HG02938 (cell line): ENCODE measurements at regions not wholly inside any gene's neighbourhood (a gene's known extent, or its start where the extent isn't known, plus 50 kb on each side); places are given as distances from the start of the nearest gene placed in this dataset.

ENCODE experiments used
- ATAC-seq: cut with Tn5 transposase; IDR thresholded peaks from one replicate; pipeline ENCODE4 v1.9.1; 2021; ENCODE audit warnings: mild to moderate bottlenecking, moderate library complexity; ENCODE audit not compliant: unreplicated experiment

DNA sequence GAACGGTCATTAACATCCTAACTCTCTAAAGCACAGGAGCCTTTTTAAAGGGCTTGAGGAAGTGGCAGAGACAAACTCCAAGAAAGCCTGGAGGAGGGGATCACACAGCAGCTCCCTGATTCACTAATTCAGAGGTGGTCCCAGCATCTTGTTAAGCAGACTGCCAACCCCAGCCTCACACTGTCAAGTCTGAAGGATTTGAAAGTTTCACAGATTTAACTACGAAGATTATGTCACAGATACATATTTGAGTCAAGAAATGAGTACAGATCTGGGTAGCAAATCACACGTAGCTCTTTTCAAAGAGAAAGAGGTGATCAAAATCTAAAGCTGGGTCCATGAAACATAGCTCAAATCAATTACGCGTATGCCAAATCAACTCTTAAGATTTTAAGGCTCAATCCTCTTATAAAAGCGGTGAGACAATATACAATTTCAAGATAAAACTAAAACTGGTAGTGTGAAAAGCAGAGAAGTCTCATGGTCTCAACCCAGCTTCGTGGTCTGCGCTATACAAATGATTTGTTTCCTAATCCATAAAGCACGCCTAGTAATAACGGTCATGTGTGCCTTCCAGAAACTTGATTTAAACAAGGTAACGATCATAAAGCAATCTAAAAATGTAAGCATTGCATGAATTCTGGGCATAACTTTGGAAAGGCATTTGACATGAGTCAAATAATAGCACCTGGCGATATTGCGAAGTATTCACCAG is 229.9 kb upstream of the MKLN1 start:
- no peak for ATAC-seq

DNA sequence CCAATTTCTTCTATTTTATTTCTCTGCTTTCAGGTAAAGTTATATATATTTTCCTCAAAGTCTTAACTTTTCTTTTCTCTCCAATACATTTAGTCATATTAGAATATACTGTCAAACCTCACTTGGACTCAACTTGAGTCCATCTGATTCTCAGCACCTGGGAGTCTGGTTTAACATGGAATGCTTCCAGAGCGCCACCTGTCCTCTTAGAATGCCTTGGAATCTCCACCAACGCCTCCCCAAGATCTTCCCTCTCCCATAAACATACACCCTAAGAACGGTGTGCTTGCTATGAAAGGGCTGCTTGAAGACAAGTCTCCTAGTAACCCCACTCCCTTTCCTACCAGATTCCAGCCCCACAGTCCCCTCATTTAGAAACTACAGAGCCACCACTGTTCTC is 229.1 kb upstream of the MKLN1 start:
- ATAC-seq, result no peak

DNA sequence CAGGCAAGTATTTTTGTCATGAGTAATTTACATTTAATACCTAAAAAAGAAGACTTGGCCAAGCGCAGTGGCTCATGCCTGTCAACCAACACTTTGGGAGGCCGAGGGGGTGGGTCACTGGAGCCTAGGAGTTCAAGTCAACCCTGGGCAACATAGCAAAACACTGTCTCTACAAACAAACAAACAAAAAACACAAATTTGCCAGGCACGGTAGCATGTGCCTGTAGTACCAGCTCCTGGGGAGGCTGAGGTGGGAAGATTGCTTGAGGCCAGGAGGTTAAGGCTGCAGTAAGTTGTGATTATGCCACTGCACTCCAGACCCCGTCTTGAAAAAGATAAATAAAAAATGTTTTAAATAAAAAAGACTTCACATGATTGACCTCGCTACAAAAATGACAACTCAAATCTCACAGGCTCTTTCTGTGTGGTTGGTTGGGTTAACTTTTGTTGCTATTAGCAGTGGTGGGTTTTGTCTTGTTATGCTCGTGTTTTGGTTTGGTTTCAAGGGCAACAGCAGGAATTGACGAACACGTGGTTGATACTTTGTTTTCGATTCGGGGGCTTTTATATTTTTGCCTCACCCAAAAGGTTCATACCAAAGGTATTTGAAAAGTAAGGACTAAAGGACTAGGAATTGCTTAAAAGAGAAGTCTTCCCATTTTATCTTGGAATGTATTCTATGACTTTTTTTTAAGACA is 227.2 kb upstream of the MKLN1 start:
- no peak for ATAC-seq

DNA sequence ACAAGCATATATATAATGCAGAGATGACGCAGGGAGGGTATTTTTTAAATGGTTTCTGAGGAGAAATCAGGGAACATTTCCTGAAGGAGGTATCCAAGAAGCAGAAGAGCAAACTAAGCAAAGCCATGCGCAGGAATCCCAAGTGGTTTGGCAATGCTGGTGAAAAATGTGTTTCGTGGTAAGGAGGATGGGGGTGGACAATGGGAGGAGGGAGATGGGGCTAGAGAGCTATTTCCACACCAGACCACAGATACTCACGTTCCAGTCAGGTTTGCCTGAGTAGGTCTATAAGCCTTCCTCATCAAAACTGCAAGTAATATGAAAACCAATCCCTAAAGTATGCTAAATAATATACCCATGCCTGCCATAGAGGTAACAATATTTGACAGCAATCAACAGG is 223.7 kb upstream of the MKLN1 start:
- ATAC-seq, result no peak

DNA sequence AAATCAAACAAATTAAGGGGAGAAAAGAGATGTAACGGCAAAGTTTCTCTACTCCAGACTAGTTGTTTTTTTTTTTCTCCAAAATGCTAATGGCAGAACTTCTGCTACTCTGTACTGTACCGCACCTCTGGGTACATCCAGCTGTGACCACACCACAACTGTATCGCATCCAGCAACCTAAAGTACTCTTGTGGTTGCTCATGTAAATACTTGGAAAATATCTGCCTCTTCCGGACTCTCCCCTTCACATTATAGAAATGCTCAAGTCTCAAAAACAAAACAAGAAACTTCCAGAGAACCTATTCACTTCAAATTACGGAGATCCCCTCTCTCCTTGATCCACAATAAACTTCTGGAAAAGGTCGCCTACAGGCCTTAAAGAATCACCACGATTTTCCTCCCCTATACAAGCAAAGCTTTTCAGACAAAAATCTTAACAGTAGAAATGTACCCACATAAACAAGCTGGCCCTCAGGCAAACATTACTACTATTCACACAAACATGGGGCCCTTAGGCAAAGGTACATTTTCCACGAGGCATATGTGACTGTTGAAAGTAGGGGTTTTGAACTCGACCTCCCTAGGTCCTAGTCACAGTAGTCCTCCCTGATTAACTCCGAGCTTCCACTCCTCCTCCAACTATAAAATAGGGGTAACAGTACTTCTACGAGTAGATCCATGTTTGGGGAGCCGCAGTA is 222.9 kb upstream of the MKLN1 start:
- ATAC-seq, result no peak

- no peak for ATAC-seq
These were observed 222.3 kb upstream of the MKLN1 start for GRCh38 chr7:131105294-131105798.

GRCh38 chr7:131105799-131106680 is 221.6 kb upstream of the MKLN1 start:
- peak; percentile 19 for ATAC-seq

GRCh38 chr7:131106681-131107336 is 220.9 kb upstream of the MKLN1 start:
- no peak for ATAC-seq

DNA sequence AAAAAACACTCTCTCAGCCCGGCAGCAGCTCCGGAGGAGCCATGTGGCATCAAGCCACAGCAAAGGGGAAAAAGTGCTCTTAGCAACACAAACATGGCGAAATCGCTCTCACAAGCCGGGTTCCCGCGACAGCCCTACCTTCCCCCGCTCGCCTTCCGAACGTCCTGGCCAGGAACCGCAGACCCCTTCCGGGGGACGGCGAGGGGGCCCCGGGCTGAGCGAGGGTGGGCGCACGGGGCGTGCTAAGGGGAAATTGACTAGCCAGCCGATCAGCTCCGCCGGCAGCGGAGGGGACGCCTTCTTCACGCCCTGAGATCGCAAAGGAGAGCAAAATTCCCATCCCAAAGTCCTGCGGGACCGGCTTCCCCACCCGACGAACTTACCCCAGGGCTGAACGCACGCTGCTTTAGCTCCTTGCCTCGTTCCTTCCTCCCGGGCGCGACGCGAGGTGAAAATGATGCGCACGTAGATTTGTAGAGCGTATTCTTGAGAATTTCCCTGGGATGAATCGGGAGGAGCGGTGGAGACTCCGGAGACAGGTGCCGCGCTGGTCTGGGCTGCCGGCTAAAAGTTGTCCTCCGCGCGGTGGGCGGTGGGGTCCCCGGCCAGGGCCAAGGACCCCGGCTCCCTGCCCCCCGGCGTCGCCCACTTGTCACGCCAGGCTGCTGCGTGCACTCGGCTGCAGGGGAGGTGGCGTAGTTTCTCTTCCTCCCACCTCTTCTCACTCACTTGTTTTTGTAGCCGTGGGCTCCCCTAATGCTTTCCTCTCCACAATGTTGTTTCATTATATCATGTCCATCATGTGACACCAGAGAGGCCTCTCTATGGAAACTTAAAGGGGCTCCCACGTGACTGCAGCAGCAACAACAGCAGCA is 220.1 kb upstream of the MKLN1 start:
- peak; percentile 47 for ATAC-seq

DNA sequence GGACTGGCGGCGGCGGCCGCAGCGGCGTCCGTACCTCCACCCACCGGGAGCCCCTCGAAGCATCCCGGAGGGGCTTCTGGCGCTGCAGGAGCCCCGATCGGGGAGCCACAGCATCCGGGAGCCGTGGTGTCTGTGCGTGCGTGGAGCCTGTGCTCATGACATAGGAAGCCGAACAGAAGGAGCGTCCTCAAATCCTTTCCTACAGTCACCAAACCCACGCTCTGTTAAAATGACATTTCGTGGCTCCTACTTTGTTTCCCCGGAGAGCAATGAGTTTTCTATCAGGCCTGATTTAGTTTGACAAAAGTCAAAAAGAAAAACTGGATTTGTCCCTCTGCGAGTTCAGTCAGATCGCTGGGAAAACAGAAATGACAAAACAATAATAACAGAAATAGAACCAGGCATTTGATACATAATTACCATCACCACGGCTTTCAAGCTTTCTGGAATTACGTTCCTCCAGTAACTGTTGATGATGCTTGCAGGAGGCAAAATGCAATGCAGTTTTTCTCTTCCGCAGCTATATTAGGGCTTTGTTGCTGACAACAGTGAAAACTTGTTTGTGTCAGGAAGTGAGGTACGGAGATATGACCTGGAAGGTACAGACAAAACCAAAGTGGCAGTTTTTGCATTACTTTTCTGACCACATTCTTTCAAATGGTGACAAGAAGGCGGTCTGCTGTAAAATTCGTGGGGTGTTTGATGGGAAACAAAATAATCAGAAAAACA is 219.3 kb upstream of the MKLN1 start:
- no peak for ATAC-seq

DNA sequence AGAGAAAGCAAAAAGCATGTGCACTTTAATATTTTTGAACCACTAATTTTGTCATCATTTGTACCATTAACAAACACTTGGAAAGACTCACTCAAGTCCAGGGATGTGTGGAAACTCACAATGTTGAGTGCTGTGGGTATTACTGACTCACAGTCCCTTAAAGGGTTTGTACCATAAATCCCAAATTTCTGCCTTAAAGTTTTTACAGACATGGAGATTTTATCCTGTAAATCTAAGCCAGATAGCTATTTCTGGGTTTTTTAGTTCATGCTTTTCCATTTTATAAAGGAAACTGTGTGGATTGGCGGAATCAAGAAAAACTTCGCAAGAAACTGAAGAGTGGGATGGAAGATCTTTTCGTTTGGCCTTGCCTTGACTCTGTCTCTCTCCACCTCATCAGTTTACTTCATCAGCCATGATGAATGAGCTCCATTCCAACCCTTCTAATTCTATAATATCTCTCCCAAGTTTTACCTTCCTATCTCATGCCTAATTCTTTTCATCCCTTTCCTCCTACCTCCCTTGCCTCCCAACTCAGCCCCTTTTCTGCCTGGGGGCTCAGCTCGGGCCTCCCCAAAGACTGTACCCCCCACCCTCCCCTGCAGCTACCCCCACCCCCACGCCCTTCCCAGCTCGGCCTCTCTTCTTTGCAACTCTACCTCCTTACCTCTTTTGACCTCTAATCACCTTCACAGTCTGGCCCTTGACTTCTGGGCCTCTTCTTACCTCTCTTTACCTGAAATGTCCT is 218.5 kb upstream of the MKLN1 start:
- ATAC-seq, result no peak

DNA sequence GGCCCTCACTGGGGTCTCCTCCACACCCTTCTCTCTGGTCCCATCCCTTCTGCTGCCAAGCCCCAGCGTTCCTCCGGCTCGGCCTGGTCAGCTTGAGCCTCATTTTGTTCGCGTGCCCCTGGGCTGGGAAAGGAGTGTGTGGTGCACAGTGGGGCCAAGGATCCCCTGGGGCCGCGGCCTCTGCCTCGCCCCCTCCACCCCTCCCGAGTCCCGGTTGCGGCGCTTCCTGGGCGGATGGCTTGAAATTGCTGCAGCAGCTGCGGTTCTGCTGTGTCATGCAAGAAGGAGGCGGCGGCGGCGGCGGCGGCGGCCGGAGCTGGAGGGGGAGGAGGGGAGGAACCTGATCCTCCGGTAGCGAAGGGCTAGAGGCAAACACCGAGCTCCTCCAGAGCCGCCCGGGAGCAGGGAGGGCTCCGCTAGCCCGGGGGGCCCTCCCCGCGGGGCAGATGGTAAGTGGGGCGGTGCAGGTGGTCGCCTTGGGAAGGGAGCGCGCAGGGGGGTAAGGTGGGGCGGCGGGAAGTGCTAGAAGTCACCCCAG is 217.8 kb upstream of the MKLN1 start:
- peak; percentile 24 for ATAC-seq

DNA sequence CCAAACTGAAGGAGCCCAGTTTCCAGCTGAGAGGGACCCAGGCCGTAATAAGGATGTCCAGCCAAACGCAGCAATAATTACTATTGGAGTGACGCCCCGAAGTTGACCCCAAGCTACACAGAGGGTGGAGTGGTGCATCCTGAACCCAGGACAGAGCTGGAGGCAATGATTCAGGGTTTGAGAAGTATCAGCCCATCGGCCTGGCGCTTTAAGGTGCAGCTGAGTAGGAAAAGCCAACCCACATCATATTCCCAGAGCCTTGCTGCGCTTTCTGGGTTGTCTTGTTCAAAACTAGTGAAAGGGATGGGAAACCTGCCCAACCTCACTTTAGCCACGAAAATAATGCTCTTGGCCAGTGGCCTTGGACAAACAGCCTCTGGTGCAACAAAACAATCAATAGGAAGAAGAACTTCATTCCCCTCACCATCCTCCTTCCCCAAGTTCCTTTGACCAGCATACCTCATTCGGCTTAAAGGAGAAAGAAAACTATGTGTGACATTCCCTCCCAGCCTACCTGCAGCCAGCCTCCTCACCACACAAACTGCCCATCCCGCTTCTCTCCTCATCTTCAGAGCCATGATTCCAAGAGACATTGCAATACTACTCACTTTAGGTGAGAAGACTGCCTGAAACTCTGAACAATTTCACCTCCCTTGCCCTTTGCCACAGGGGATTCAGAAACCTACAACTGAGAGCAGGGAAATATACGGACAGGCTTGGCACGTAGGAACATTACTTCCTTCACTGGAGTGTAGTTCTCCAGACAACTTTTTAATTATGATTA is 217.2 kb upstream of the MKLN1 start:
- no peak for ATAC-seq

GRCh38 chr7:131111081-131111576 is 216.5 kb upstream of the MKLN1 start:
- ATAC-seq, result no peak

- no peak for ATAC-seq
These were observed 215.9 kb upstream of the MKLN1 start for GRCh38 chr7:131111792-131112191.

DNA sequence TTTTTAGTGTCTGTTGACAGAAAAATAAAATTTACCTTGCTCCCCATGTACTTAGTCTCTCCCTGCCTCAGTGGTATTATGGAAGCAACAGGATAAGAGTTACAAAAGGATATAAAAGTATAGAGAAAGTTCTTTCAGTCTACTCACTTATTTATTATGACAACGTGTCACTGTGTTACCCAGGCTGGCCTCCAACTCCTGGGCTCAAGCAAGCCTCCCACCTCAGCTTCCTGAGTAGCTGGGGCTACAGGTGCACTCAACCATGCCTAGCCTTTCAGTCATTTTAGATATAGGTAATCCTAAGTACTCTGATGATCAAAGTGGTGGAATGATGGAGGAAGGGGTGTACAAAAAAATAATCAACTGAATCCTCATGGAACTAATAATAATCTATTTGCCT is 215.2 kb upstream of the MKLN1 start:
- no peak for ATAC-seq

- ATAC-seq, result no peak
These were observed 212.3 kb upstream of the MKLN1 start for GRCh38 chr7:131115340-131115739.
